K562 (cell line): ENCODE measurements at regions not wholly inside any gene's neighbourhood (a gene's known extent, or its start where the extent isn't known, plus 50 kb on each side); places are given as distances from the start of the nearest gene placed in this dataset.

Source experiments
- ATAC-seq: fragments of 200-7000 bp; cut with Tn5 transposase; 3 replicates; pipeline ENCODE4 v1.9.1; 2020; ENCODE audit warnings: moderate library complexity
- BruUV-seq: library from RNA; stranded (reverse); fragments of 400-500 nt; replicated peaks from 2 replicates; lab custom pipeline; 2021; lab: Mats Ljungman, UMichigan
- CTCF ChIA-PET: fragments of 300-600 bp; formaldehyde crosslinking; extraction: SDS; loops from one replicate; lab custom pipeline; 2021; ENCODE audit warnings: low intra/inter-chr PET ratio; lab: Yijun Ruan, JAX
- POLR2A ChIA-PET: fragments of 300-600, 350-650 bp; sonication (Branson Sonifier 250); formaldehyde crosslinking; extraction: SDS; loops from one replicate; lab custom pipeline; 2021; ENCODE audit warnings: antibody characterized with exemption, inconsistent platforms; lab: Yijun Ruan, JAX
- DNase-seq, 4 experiments: peaks; one replicate each; pipeline versions ENCODE4 v3.0.0 to v3.0.0-alpha.2; 2011 to 2018; ENCODE audit warnings: low spot score in 3 of 4, mixed read lengths in 3 of 4; ENCODE audit errors: extremely low read depth in 1 of 4
- FAIRE-seq: peaks from 2 replicates; lab custom pipeline; 2011; peaks lifted over from hg19 to GRCh38; lab: Jason Lieb, UNC
- H2AFZ ChIP-seq: 2 replicates; pipeline ENCODE4 v1.6.0; 2011; ENCODE audit warnings: low read depth, low read length, control low read depth, inconsistent platforms
- H3K27ac ChIP-seq: fragments of 200-600 bp; 3 replicates; pipeline ENCODE4 v1.8.0; 2011; ENCODE audit warnings: low read depth, mild to moderate bottlenecking, control low read depth, inconsistent platforms, low read length, moderate library complexity, mixed read lengths; ENCODE audit errors: extremely low read depth
- H3K27me3 ChIP-seq, 2 experiments: fragments of 300-600 bp in 1 of 2; 2 replicates in 1 of 2; 3 replicates in 1 of 2; pipeline versions ENCODE4 v1.6.0 to v1.8.0; 2011; ENCODE audit warnings: inconsistent platforms in 2 of 2, low read length in 2 of 2, mild to moderate bottlenecking in 1 of 2, mixed read lengths in 1 of 2, moderate library complexity in 1 of 2; ENCODE audit not compliant: control insufficient read depth in 2 of 2, insufficient read depth in 2 of 2
- H3K36me3 ChIP-seq: fragments of 300-600 bp; 3 replicates; pipeline ENCODE4 v1.8.0; 2011; ENCODE audit warnings: mild to moderate bottlenecking, low read length, inconsistent platforms; ENCODE audit not compliant: control insufficient read depth, insufficient read depth
- H3K4me1 ChIP-seq, 2 experiments: fragments of 200-600 bp in 1 of 2; replicated peaks in 1 of 2; 2 replicates in 1 of 2; 3 replicates in 1 of 2; pipeline versions ENCODE4 v1.5.1 to v1.8.0; 2011; ENCODE audit warnings: inconsistent platforms in 2 of 2, low read length in 2 of 2, mild to moderate bottlenecking in 1 of 2, mixed read lengths in 1 of 2, moderate library complexity in 1 of 2; ENCODE audit not compliant: control insufficient read depth in 2 of 2, insufficient read depth in 2 of 2
- H3K4me2 ChIP-seq: 2 replicates; pipeline ENCODE4 v1.6.1; 2011; ENCODE audit warnings: low read length, control low read depth, inconsistent platforms, mixed read lengths; ENCODE audit not compliant: insufficient read depth
- H3K4me3 ChIP-seq: fragments of 200-600 bp; sonication (generic), shearing (Covaris generic); 2 replicates; pipeline ENCODE4 v1.5.1; 2016; ENCODE audit warnings: control low read depth, inconsistent platforms
- H3K79me2 ChIP-seq: fragments of 200-600 bp; 3 replicates; pipeline ENCODE4 v1.8.0; 2011; ENCODE audit warnings: low read length, inconsistent platforms; ENCODE audit not compliant: control insufficient read depth, insufficient read depth
- H3K9ac ChIP-seq, 2 experiments: 2 replicates each; pipeline versions ENCODE4 v1.6.0 to v1.6.1; 2011; ENCODE audit warnings: low read depth in 2 of 2, low read length in 2 of 2, control low read depth in 1 of 2, inconsistent platforms in 1 of 2, mild to moderate bottlenecking in 1 of 2, mixed read lengths in 1 of 2; ENCODE audit not compliant: insufficient read depth in 1 of 2
- H3K9me1 ChIP-seq: one replicate; pipeline ENCODE4 v1.6.0; 2011; ENCODE audit warnings: inconsistent platforms, mild to moderate bottlenecking, low read length, moderate library complexity; ENCODE audit not compliant: control insufficient read depth, insufficient read depth
- H3K9me3 ChIP-seq: replicated peaks from 2 replicates; pipeline ENCODE4 v1.5.1; 2011; ENCODE audit warnings: low read depth, low read length, inconsistent platforms; ENCODE audit not compliant: control insufficient read depth, insufficient read depth
- H4K20me1 ChIP-seq: replicated peaks from 2 replicates; pipeline ENCODE4 v1.6.1; 2011; ENCODE audit warnings: low read length, inconsistent platforms, mixed read lengths; ENCODE audit not compliant: control insufficient read depth, insufficient read depth
- CREBBP ChIP-seq: IDR thresholded peaks from one replicate; pipeline ENCODE4 v1.6.1; 2012; ENCODE audit warnings: low read depth, mild to moderate bottlenecking, control low read depth, inconsistent platforms, low read length
- GTF2A2 ChIP-seq: IDR thresholded peaks from 2 replicates; pipeline ENCODE4 v1.6.1; 2016; ENCODE audit warnings: mild to moderate bottlenecking, missing genetic modification characterization, missing compliant biosample characterization
- MBD2 ChIP-seq: sonication (generic); IDR thresholded peaks from 2 replicates; pipeline ENCODE4 v1.6.1; 2016; ENCODE audit warnings: low read depth, borderline replicate concordance
- MXI1 ChIP-seq: IDR thresholded peaks from 2 replicates; pipeline ENCODE4 v1.6.1; 2011; ENCODE audit warnings: low read depth, mild to moderate bottlenecking, improper control_type of control experiment, low read length
- NCOA4 ChIP-seq: fragments of 450-650 bp; IDR thresholded peaks from 2 replicates; pipeline ENCODE4 v1.6.1; 2018; ENCODE audit warnings: mild to moderate bottlenecking; ENCODE audit not compliant: partially characterized antibody
- SAFB2 ChIP-seq: fragments of 200-400 bp; formaldehyde crosslinking; IDR thresholded peaks from 2 replicates; pipeline ENCODE4 v1.6.1; 2018; ENCODE audit warnings: borderline replicate concordance, low read length, low read depth, moderate library complexity; ENCODE audit not compliant: severe bottlenecking
- ZC3H4 ChIP-seq: sonication (generic); formaldehyde crosslinking; IDR thresholded peaks from 2 replicates; pipeline ENCODE4 v1.9.0; 2021; ENCODE audit warnings: missing genetic modification reagents, borderline replicate concordance
- ZNF212 ChIP-seq: fragments of 450-650 bp; formaldehyde crosslinking; IDR thresholded peaks from 2 replicates; pipeline ENCODE4 v1.4.0; 2020; ENCODE audit warnings: mild to moderate bottlenecking
- ZNF311 ChIP-seq: fragments of 250-450 bp; sonication (Bioruptor Pico); IDR thresholded peaks from 2 replicates; pipeline ENCODE4 v1.4.0; 2020; ENCODE audit warnings: mild to moderate bottlenecking, moderate library complexity
- ZNF79 ChIP-seq: fragments of 250-450 bp; sonication (Bioruptor Pico); IDR thresholded peaks from 2 replicates; pipeline ENCODE4 v1.4.0; 2020; ENCODE audit warnings: low read depth, mild to moderate bottlenecking, moderate library complexity
- in situ Hi-C: fragments of 300-500 bp; cut with MboI; formaldehyde crosslinking; loops from 4 replicates; pipeline ENCODE4 v1.15.0; 2018; ENCODE audit warnings: inconsistent platforms, mixed read lengths
- intact Hi-C: fragments of 100-400 bp; cut with micrococcal nuclease; formaldehyde crosslinking; loops from 2 replicates; pipeline ENCODE4 v1.14.2; 2022
- TF ChIP-seq, protein P1 (sequence below): fragments of 450-650 bp; IDR thresholded peaks from 2 replicates; pipeline ENCODE4 v1.6.1; 2018; ENCODE audit not compliant: partially characterized antibody
- TF ChIP-seq, protein P2 (sequence below), 2 experiments: fragments of 450-650 bp in 1 of 2; sonication (generic) in 1 of 2; formaldehyde crosslinking in 1 of 2; IDR thresholded peaks in 1 of 2; conservative IDR thresholded peaks in 1 of 2; 2 replicates each; pipeline versions ENCODE4 v1.6.1 to v1.8.1; 2016 to 2023; ENCODE audit warnings: mild to moderate bottlenecking in 2 of 2, moderate library complexity in 2 of 2, inconsistent platforms in 1 of 2, missing genetic modification reagents in 1 of 2
- TF ChIP-seq, protein P3 (sequence below): fragments of 450-650 bp; formaldehyde crosslinking; IDR thresholded peaks from 2 replicates; pipeline ENCODE4 v1.4.0; 2020; ENCODE audit warnings: mild to moderate bottlenecking, moderate library complexity
- TF ChIP-seq, protein P4 (sequence below): IDR thresholded peaks from 2 replicates; pipeline ENCODE4 v1.6.1; 2014; ENCODE audit warnings: antibody characterized with exemption
- TF ChIP-seq, protein P5 (sequence below): IDR thresholded peaks from 3 replicates; pipeline ENCODE4 v1.6.1; 2011; ENCODE audit warnings: borderline replicate concordance, mild to moderate bottlenecking; ENCODE audit not compliant: insufficient read length, insufficient read depth

DNA sequence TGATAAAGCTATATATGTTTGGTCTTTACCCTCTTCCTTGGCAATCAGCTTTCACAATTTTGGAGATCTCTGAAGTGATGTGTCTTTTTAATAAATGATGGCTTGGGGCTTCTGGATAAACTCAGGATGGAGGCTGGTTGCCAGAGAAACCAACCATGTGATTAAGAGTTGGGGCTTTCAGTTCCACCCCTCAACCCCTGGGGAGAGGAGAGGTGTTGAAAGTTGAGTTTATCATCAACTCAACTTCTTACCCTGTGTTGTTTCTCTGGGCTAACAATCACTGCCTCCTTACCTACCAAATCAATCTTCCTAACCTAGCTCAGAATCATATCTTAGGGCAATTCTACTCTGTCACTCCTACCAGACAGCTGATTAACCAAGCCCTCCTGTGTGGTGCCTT lies 735.8 kb downstream of the ZPLD1 start:
- Histone ChIP-seq H2AFZ (no peak overlapping the region), H3K4me3 (no peak overlapping the region), H3K27me3 (no peaks in the 10 kb centered on the region), H3K9ac (no peak overlapping the region), H3K4me2 (no peak overlapping the region), H3K27ac (no peak overlapping the region), H3K9me1 (no peaks in the 10 kb centered on the region), H3K36me3 (no peaks in the 10 kb centered on the region), H3K4me1 (no peaks in the 10 kb centered on the region), H3K79me2 (no peaks in the 10 kb centered on the region), H4K20me1 (no peaks in the 10 kb centered on the region), H3K9me3 (no peaks in the 10 kb centered on the region)
- in situ Hi-C loops (no loop called here), intact Hi-C loops (no loop called here)
- DNase-seq (no peak), FAIRE-seq (no peak), ATAC-seq (no peak)
- BruUV-seq: no TSS peak
- ChIA-PET CTCF (no interaction called here), POLR2A (no interaction called here)
- TF ChIP-seq MBD2 (no peak), MXI1 (no peak), GTF2A2 (tag) (no peak), SAFB2 (no peak), NCOA4 (no peak), ZNF311 (CRISPR knock-in tag) (no peak), ZC3H4 (CRISPR knock-in tag) (no peak), ZNF212 (no peak), CREBBP (no peak), ZNF79 (CRISPR knock-in tag) (no peak)
- TF ChIP-seq, protein P1, sequence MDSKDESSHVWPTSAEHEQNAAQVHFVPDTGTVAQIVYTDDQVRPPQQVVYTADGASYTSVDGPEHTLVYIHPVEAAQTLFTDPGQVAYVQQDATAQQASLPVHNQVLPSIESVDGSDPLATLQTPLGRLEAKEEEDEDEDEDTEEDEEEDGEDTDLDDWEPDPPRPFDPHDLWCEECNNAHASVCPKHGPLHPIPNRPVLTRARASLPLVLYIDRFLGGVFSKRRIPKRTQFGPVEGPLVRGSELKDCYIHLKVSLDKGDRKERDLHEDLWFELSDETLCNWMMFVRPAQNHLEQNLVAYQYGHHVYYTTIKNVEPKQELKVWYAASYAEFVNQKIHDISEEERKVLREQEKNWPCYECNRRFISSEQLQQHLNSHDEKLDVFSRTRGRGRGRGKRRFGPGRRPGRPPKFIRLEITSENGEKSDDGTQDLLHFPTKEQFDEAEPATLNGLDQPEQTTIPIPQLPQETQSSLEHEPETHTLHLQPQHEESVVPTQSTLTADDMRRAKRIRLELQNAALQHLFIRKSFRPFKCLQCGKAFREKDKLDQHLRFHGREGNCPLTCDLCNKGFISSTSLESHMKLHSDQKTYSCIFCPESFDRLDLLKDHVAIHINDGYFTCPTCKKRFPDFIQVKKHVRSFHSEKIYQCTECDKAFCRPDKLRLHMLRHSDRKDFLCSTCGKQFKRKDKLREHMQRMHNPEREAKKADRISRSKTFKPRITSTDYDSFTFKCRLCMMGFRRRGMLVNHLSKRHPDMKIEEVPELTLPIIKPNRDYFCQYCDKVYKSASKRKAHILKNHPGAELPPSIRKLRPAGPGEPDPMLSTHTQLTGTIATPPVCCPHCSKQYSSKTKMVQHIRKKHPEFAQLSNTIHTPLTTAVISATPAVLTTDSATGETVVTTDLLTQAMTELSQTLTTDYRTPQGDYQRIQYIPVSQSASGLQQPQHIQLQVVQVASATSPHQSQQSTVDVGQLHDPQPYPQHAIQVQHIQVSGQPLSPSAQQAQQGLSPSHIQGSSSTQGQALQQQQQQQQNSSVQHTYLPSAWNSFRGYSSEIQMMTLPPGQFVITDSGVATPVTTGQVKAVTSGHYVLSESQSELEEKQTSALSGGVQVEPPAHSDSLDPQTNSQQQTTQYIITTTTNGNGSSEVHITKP: no peak
- TF ChIP-seq, protein P2, sequence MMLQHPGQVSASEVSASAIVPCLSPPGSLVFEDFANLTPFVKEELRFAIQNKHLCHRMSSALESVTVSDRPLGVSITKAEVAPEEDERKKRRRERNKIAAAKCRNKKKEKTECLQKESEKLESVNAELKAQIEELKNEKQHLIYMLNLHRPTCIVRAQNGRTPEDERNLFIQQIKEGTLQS (IDR thresholded peaks at IDR 0.05): no peak
- TF ChIP-seq, protein P2 (CRISPR knock-in tag; conservative IDR thresholded peaks at IDR 0.05): no peak
- TF ChIP-seq, protein P3, sequence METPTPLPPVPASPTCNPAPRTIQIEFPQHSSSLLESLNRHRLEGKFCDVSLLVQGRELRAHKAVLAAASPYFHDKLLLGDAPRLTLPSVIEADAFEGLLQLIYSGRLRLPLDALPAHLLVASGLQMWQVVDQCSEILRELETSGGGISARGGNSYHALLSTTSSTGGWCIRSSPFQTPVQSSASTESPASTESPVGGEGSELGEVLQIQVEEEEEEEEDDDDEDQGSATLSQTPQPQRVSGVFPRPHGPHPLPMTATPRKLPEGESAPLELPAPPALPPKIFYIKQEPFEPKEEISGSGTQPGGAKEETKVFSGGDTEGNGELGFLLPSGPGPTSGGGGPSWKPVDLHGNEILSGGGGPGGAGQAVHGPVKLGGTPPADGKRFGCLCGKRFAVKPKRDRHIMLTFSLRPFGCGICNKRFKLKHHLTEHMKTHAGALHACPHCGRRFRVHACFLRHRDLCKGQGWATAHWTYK (CRISPR knock-in tag): no peak
- TF ChIP-seq, protein P4, sequence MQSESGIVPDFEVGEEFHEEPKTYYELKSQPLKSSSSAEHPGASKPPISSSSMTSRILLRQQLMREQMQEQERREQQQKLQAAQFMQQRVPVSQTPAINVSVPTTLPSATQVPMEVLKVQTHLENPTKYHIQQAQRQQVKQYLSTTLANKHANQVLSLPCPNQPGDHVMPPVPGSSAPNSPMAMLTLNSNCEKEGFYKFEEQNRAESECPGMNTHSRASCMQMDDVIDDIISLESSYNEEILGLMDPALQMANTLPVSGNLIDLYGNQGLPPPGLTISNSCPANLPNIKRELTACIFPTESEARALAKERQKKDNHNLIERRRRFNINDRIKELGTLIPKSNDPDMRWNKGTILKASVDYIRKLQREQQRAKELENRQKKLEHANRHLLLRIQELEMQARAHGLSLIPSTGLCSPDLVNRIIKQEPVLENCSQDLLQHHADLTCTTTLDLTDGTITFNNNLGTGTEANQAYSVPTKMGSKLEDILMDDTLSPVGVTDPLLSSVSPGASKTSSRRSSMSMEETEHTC: no peak
- TF ChIP-seq, protein P5, sequence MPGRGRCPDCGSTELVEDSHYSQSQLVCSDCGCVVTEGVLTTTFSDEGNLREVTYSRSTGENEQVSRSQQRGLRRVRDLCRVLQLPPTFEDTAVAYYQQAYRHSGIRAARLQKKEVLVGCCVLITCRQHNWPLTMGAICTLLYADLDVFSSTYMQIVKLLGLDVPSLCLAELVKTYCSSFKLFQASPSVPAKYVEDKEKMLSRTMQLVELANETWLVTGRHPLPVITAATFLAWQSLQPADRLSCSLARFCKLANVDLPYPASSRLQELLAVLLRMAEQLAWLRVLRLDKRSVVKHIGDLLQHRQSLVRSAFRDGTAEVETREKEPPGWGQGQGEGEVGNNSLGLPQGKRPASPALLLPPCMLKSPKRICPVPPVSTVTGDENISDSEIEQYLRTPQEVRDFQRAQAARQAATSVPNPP: no peak
